GM18505 (cell line): ENCODE measurements at regions not wholly inside any gene's neighbourhood (a gene's known extent, or its start where the extent isn't known, plus 50 kb on each side); places are given as distances from the start of the nearest gene placed in this dataset.
"Not testable (repeated sequence)": the region's sequence is repeated elsewhere in the genome, so short reads cannot be mapped to it uniquely, and the experiment has no call there.

Experiments used
- ATAC-seq: cut with Tn5 transposase; IDR thresholded peaks from one replicate; pipeline ENCODE4 v1.9.1; 2021; ENCODE audit not compliant: unreplicated experiment
- POLR2A ChIP-seq: IDR thresholded peaks from 4 replicates; pipeline ENCODE4 v1.6.1; 2011; ENCODE audit warnings: borderline replicate concordance; ENCODE audit not compliant: insufficient read depth, insufficient read length; ENCODE audit errors: extremely low read depth

GRCh38 chr3:71930056-71930991, 145.4 kb upstream of the PROK2 start:
- TF ChIP-seq POLR2A = no peak
- no peak for ATAC-seq

GRCh38 chr3:71928212-71928611, 143.3 kb upstream of the PROK2 start:
- TF ChIP-seq POLR2A = no peak
- no peak for ATAC-seq

GRCh38 chr3:71927505-71928066, 142.6 kb upstream of the PROK2 start:
- no peak for TF ChIP-seq POLR2A
- ATAC-seq = no peak

- no peak for TF ChIP-seq POLR2A
- ATAC-seq = no peak
These were observed 141.7 kb upstream of the PROK2 start for GRCh38 chr3:71926616-71927015.

GRCh38 chr3:71926262-71926600, 141.3 kb upstream of the PROK2 start:
- ATAC-seq = no peak
- TF ChIP-seq POLR2A = no peak

- not testable (repeated sequence) for ATAC-seq
These were observed 140.7 kb upstream of the PROK2 start for GRCh38 chr3:71925511-71926261.

- ATAC-seq = no peak
- TF ChIP-seq POLR2A = no peak
These were observed 139.8 kb upstream of the PROK2 start for GRCh38 chr3:71924721-71925120.

GRCh38 chr3:71921036-71921435, 136.1 kb upstream of the PROK2 start:
- no peak for ATAC-seq
- no peak for TF ChIP-seq POLR2A

GRCh38 chr3:71919572-71919971, 134.6 kb upstream of the PROK2 start:
- ATAC-seq = no peak
- TF ChIP-seq POLR2A = no peak

- ATAC-seq = no peak
- no peak for TF ChIP-seq POLR2A
These were observed 132.6 kb upstream of the PROK2 start for GRCh38 chr3:71917545-71917944.

- ATAC-seq = no peak
- no peak for TF ChIP-seq POLR2A
These were observed 131.9 kb upstream of the PROK2 start for GRCh38 chr3:71916747-71917369.

- ATAC-seq = no peak
- TF ChIP-seq POLR2A = no peak
These were observed 128.0 kb upstream of the PROK2 start for GRCh38 chr3:71912839-71913495.

GRCh38 chr3:71910108-71910507, 125.2 kb upstream of the PROK2 start:
- no peak for ATAC-seq
- no peak for TF ChIP-seq POLR2A
